HCT116 (cell line): ENCODE measurements at regions not wholly inside any gene's neighbourhood (a gene's known extent, or its start where the extent isn't known, plus 50 kb on each side); places are given as distances from the start of the nearest gene placed in this dataset.
"Not testable (repeated sequence)": the region's sequence is repeated elsewhere in the genome, so short reads cannot be mapped to it uniquely, and the experiment has no call there.

Source experiments
- ATAC-seq: fragments of 200-7000 bp; cut with Tn5 transposase; 2 replicates; pipeline ENCODE4 v1.9.1; 2020; ENCODE audit warnings: mild to moderate bottlenecking, moderate library complexity
- BruUV-seq: library from RNA; stranded (reverse); fragments of 400-500 nt; replicated peaks from 2 replicates; lab custom pipeline; 2021; lab: Mats Ljungman, UMichigan
- CTCF ChIA-PET: fragments of 300-600 bp; sonication (Branson Sonifier 250); formaldehyde crosslinking; loops from one replicate; lab custom pipeline; 2021; ENCODE audit warnings: antibody characterized with exemption; lab: Charles Lee
- POLR2A ChIA-PET: fragments of 300-600, 350-600 bp; sonication (Branson Sonifier 250); formaldehyde crosslinking; loops from one replicate; lab custom pipeline; 2021; ENCODE audit warnings: antibody characterized with exemption; lab: Charles Lee
- RAD21 ChIA-PET, 2 experiments: fragments of 300-600 bp; sonication (Branson Sonifier 250); formaldehyde crosslinking; loops; one replicate each; lab custom pipeline; 2023; ENCODE audit warnings: low total read pairs in 2 of 2; ENCODE audit not compliant: uncharacterized antibody in 2 of 2, unreplicated experiment in 2 of 2, low non-redundant PET in 1 of 2; lab: Charles Lee
- DNase-seq: peaks from one replicate; pipeline ENCODE4 v3.0.0-alpha.2; 2010; ENCODE audit warnings: low read depth, low spot score
- H2AFZ ChIP-seq: fragments of 200-600 bp; shearing (Covaris generic), sonication (generic); 2 replicates; pipeline ENCODE4 v1.6.1; 2017; ENCODE audit warnings: low read depth, mixed run types, mixed read lengths, antibody characterized with exemption, low read length; ENCODE audit not compliant: poor library complexity, severe bottlenecking
- H3K27ac ChIP-seq: 2 replicates; pipeline ENCODE4 v1.5.1; 2012; ENCODE audit warnings: low read depth, low read length
- H3K27me3 ChIP-seq: fragments of 200-600 bp; sonication (generic); 2 replicates; pipeline ENCODE4 v1.6.1; 2016; ENCODE audit warnings: mixed run types, low read length, mixed read lengths; ENCODE audit not compliant: insufficient read depth
- H3K36me3 ChIP-seq, 2 experiments: fragments of 200-500 bp in 1 of 2; fragments of 200-600 bp in 1 of 2; sonication (Bioruptor generic) in 1 of 2; sonication (generic) in 1 of 2; 2 replicates each; pipeline versions ENCODE4 v1.5.1 to v1.6.1; 2014 to 2016; ENCODE audit warnings: low read length in 2 of 2, inconsistent platforms in 1 of 2, mixed read lengths in 1 of 2, mixed run types in 1 of 2; ENCODE audit not compliant: insufficient read depth in 2 of 2, control insufficient read depth in 1 of 2
- H3K4me1 ChIP-seq, 2 experiments: fragments of 200-600 bp in 1 of 2; sonication (generic) in 1 of 2; 2 replicates each; pipeline versions ENCODE4 v1.5.1 to v1.6.1; 2012 to 2017; ENCODE audit warnings: low read length in 2 of 2, inconsistent platforms in 1 of 2, mild to moderate bottlenecking in 1 of 2, mixed read lengths in 1 of 2, mixed run types in 1 of 2, moderate library complexity in 1 of 2; ENCODE audit not compliant: insufficient read depth in 2 of 2, control insufficient read depth in 1 of 2
- H3K4me2 ChIP-seq: fragments of 200-600 bp; sonication (generic); 2 replicates; pipeline ENCODE4 v1.6.1; 2017; ENCODE audit warnings: mixed run types, low read length, mixed read lengths
- H3K4me3 ChIP-seq, 2 experiments: fragments of 200-600 bp in 1 of 2; sonication (generic) in 1 of 2; replicated peaks in 1 of 2; 2 replicates each; pipeline ENCODE4 v1.5.1; 2011 to 2016; ENCODE audit warnings: low read length in 2 of 2, control low read depth in 1 of 2, low read depth in 1 of 2, mild to moderate bottlenecking in 1 of 2, mixed read lengths in 1 of 2, mixed run types in 1 of 2
- H3K79me2 ChIP-seq: fragments of 200-600 bp; sonication (generic); 2 replicates; pipeline ENCODE4 v1.6.1; 2017; ENCODE audit warnings: mild to moderate bottlenecking, mixed run types, low read length, moderate library complexity, mixed read lengths; ENCODE audit not compliant: insufficient read depth
- H3K9ac ChIP-seq: fragments of 200-600 bp; sonication (generic); 2 replicates; pipeline ENCODE4 v1.6.1; 2016; ENCODE audit warnings: low read length, mixed read lengths
- H3K9me2 ChIP-seq: fragments of 200-600 bp; sonication (generic), shearing (Covaris generic); 2 replicates; pipeline ENCODE4 v1.6.1; 2017; ENCODE audit warnings: mixed run types, mild to moderate bottlenecking, moderate library complexity; ENCODE audit not compliant: insufficient read depth
- H3K9me3 ChIP-seq, 2 experiments: fragments of 200-500 bp in 1 of 2; fragments of 200-600 bp in 1 of 2; sonication (Bioruptor generic) in 1 of 2; sonication (generic) in 1 of 2; 2 replicates each; pipeline ENCODE4 v1.6.1; 2014 to 2017; ENCODE audit warnings: low read length in 2 of 2, mixed read lengths in 2 of 2, inconsistent platforms in 1 of 2, low read depth in 1 of 2, mild to moderate bottlenecking in 1 of 2, mixed run types in 1 of 2, moderate library complexity in 1 of 2; ENCODE audit not compliant: control insufficient read depth in 1 of 2, insufficient read depth in 1 of 2
- H4K20me1 ChIP-seq: fragments of 200-600 bp; sonication (generic), shearing (Covaris generic); 2 replicates; pipeline ENCODE4 v1.6.1; 2017; ENCODE audit warnings: mixed run types, mild to moderate bottlenecking, moderate library complexity; ENCODE audit not compliant: insufficient read depth
- CEBPB ChIP-seq: IDR thresholded peaks from 2 replicates; pipeline ENCODE4 v1.6.1; 2012; ENCODE audit warnings: low read depth
- JUND ChIP-seq: IDR thresholded peaks from 2 replicates; pipeline ENCODE4 v1.6.1; 2012
- MAX ChIP-seq: IDR thresholded peaks from 2 replicates; pipeline ENCODE4 v1.6.1; 2012
- ZFX ChIP-seq: fragments of 450-650 bp; IDR thresholded peaks from 2 replicates; pipeline ENCODE4 v1.6.1; 2017
- ZNF274 ChIP-seq: fragments of 200-500 bp; sonication (Bioruptor generic); IDR thresholded peaks from 2 replicates; pipeline ENCODE4 v1.6.1; 2014; ENCODE audit warnings: mild to moderate bottlenecking, low read depth, low read length, inconsistent platforms
- intact Hi-C: fragments of 100-400 bp; cut with micrococcal nuclease; formaldehyde crosslinking; loops from 2 replicates; pipeline ENCODE4 v1.10.0; 2022

- TF ChIP-seq MAX, result peak; percentile 59
- peak; percentile 62 for TF ChIP-seq ZFX
- no peak for TF ChIP-seq JUND
- no peak for TF ChIP-seq ZNF274
- no peak for TF ChIP-seq CEBPB
- TF ChIP-seq, all 23 proteins: peak for 11
These were observed 880.5 kb upstream of the DEFB115 start (continued) for GRCh38 chr20:30376767-30377658.

GRCh38 chr20:30378317-30378716 lies 879.1 kb upstream of the DEFB115 start:
- Histone ChIP-seq H3K4me2 (peak overlapping the region; percentile 65), H3K4me3 (peak overlapping the region; percentile 66 to 91; a peak in 3 of 4 replicates)
- POLR2A ChIA-PET, ATAC-seq, CTCF ChIA-PET, H4K20me1 ChIP-seq, H3K27ac ChIP-seq, RAD21 ChIA-PET, H2AFZ ChIP-seq, H3K9me3 ChIP-seq, H3K9me2 ChIP-seq, H3K4me1 ChIP-seq, H3K27me3 ChIP-seq, H3K9ac ChIP-seq, H3K79me2 ChIP-seq, DNase-seq, BruUV-seq, H3K36me3 ChIP-seq: not testable (repeated sequence)
- intact Hi-C loops, result loop anchor here (10.0 kb wide), 1 partner anchor 206 kb away; no protein-coding TSS in a partner anchor

- CTCF ChIA-PET, POLR2A ChIA-PET, H3K4me3 ChIP-seq, ATAC-seq, H3K27ac ChIP-seq, H3K9me2 ChIP-seq, DNase-seq, H2AFZ ChIP-seq, H3K36me3 ChIP-seq, H3K4me2 ChIP-seq, H3K9ac ChIP-seq, H3K4me1 ChIP-seq, H4K20me1 ChIP-seq, RAD21 ChIA-PET, BruUV-seq, H3K9me3 ChIP-seq, H3K79me2 ChIP-seq, H3K27me3 ChIP-seq: not testable (repeated sequence)
- intact Hi-C loops, result loop anchor here (10.0 kb wide), 1 partner anchor 206 kb away; no protein-coding TSS in a partner anchor
These were observed 878.7 kb upstream of the DEFB115 start for GRCh38 chr20:30378721-30379120.

GRCh38 chr20:30384841-30385240 lies 872.6 kb upstream of the DEFB115 start:
- BruUV-seq, H3K27me3 ChIP-seq, H3K36me3 ChIP-seq, ATAC-seq, DNase-seq, POLR2A ChIA-PET, RAD21 ChIA-PET, intact Hi-C loops, H3K79me2 ChIP-seq, H3K9ac ChIP-seq, H3K9me3 ChIP-seq, H3K9me2 ChIP-seq, H3K4me2 ChIP-seq, H2AFZ ChIP-seq, CTCF ChIA-PET, H4K20me1 ChIP-seq, H3K4me1 ChIP-seq, H3K27ac ChIP-seq, H3K4me3 ChIP-seq: not testable (repeated sequence)
